ENCODE measurements at regions not wholly inside any gene's neighbourhood (a gene's known extent, or its start where the extent isn't known, plus 50 kb on each side); places are given as distances from the start of the nearest gene placed in this dataset.

- CTCF ChIA-PET, result no interaction called here
- POLR2A ChIA-PET, result no interaction called here
These were observed 212.3 kb downstream of the PTPRU start for GRCh38 chr1:29448456-29449235.

GRCh38 chr1:29447368-29447767 is 211.0 kb downstream of the PTPRU start:
- DNase-seq, result no peak
- Mint-ChIP-seq H3K27me3 (peaks cover 8% of the 10 kb centered on the region), H3K27ac (no peak overlapping the region), H3K4me1 (no peaks in the 10 kb centered on the region), H3K36me3 (ENCODE audit: low read depth) (no peaks in the 10 kb centered on the region), H3K9me3 (no peaks in the 10 kb centered on the region), H3K4me3 (no peak overlapping the region)
- ChIA-PET CTCF (no interaction called here), POLR2A (no interaction called here)

More at GRCh38 chr1:29448456-29449235, 212.3 kb downstream of the PTPRU start:
- DNase-seq, result no peak
- no peaks in the 10 kb centered on the region for H3K9me3 Mint-ChIP-seq
- H3K27me3 Mint-ChIP-seq, result peaks cover 3% of the 10 kb centered on the region
- H3K4me1 Mint-ChIP-seq, result no peaks in the 10 kb centered on the region
- H3K36me3 Mint-ChIP-seq (ENCODE audit: low read depth), result no peaks in the 10 kb centered on the region
- no peak overlapping the region for H3K4me3 Mint-ChIP-seq
- H3K27ac Mint-ChIP-seq, result no peak overlapping the region

GRCh38 chr1:29444782-29445729 is 208.7 kb downstream of the PTPRU start:
- H3K36me3 Mint-ChIP-seq (ENCODE audit: low read depth), result no peaks in the 10 kb centered on the region

GRCh38 chr1:29444081-29444715 is 207.9 kb downstream of the PTPRU start:
- Mint-ChIP-seq H3K27ac (no peak overlapping the region), H3K36me3 (ENCODE audit: low read depth) (no peaks in the 10 kb centered on the region), H3K9me3 (no peaks in the 10 kb centered on the region), H3K27me3 (peaks cover 25% of the 10 kb centered on the region), H3K4me3 (no peak overlapping the region), H3K4me1 (no peaks in the 10 kb centered on the region)
- CTCF ChIA-PET, result no interaction called here
- POLR2A ChIA-PET, result no interaction called here
- no peak for DNase-seq

More at GRCh38 chr1:29444782-29445729, 208.7 kb downstream of the PTPRU start:
- no peak for DNase-seq
- H3K4me1 Mint-ChIP-seq, result no peaks in the 10 kb centered on the region
- peaks cover 20% of the 10 kb centered on the region for H3K27me3 Mint-ChIP-seq
- CTCF ChIA-PET, result no interaction called here
- H3K4me3 Mint-ChIP-seq, result no peak overlapping the region
- POLR2A ChIA-PET, result no interaction called here
- no peaks in the 10 kb centered on the region for H3K9me3 Mint-ChIP-seq
- H3K27ac Mint-ChIP-seq, result no peak overlapping the region

- Mint-ChIP-seq H3K9me3 (no peaks in the 10 kb centered on the region), H3K36me3 (ENCODE audit: low read depth) (no peaks in the 10 kb centered on the region), H3K27me3 (peaks cover 32% of the 10 kb centered on the region), H3K4me3 (no peak overlapping the region), H3K27ac (no peak overlapping the region), H3K4me1 (no peaks in the 10 kb centered on the region)
- ChIA-PET POLR2A (no interaction called here), CTCF (no interaction called here)
- DNase-seq, result no peak
These were observed 205.8 kb downstream of the PTPRU start for GRCh38 chr1:29441916-29442668.

GRCh38 chr1:29439615-29440014 is 203.3 kb downstream of the PTPRU start:
- POLR2A ChIA-PET, result no interaction called here
- Mint-ChIP-seq H3K4me1 (no peaks in the 10 kb centered on the region), H3K9me3 (no peaks in the 10 kb centered on the region), H3K27ac (no peak overlapping the region), H3K4me3 (no peak overlapping the region), H3K27me3 (peaks cover 32% of the 10 kb centered on the region), H3K36me3 (ENCODE audit: low read depth) (no peaks in the 10 kb centered on the region)
- DNase-seq, result no peak
- CTCF ChIA-PET, result no interaction called here

- ChIA-PET CTCF (no interaction called here), POLR2A (no interaction called here)
- Mint-ChIP-seq H3K27ac (no peak overlapping the region), H3K9me3 (no peaks in the 10 kb centered on the region), H3K4me1 (no peaks in the 10 kb centered on the region), H3K36me3 (ENCODE audit: low read depth) (no peaks in the 10 kb centered on the region), H3K27me3 (peaks cover 32% of the 10 kb centered on the region), H3K4me3 (no peak overlapping the region)
- DNase-seq, result no peak
These were observed 202.7 kb downstream of the PTPRU start for GRCh38 chr1:29438991-29439390.

GRCh38 chr1:29437946-29438345 is 201.6 kb downstream of the PTPRU start:
- H3K36me3 Mint-ChIP-seq (ENCODE audit: low read depth), result no peaks in the 10 kb centered on the region
- ChIA-PET CTCF (no interaction called here), POLR2A (no interaction called here)
- H3K4me3 Mint-ChIP-seq, result no peak overlapping the region
- no peaks in the 10 kb centered on the region for H3K4me1 Mint-ChIP-seq
- no peaks in the 10 kb centered on the region for H3K9me3 Mint-ChIP-seq
- no peak overlapping the region for H3K27ac Mint-ChIP-seq
- no peak for DNase-seq
- peaks cover 27% of the 10 kb centered on the region for H3K27me3 Mint-ChIP-seq

- H3K9me3 Mint-ChIP-seq, result peaks cover 2% of the 10 kb centered on the region
- DNase-seq, result no peak
- no peak overlapping the region for H3K27ac Mint-ChIP-seq
- no peaks in the 10 kb centered on the region for H3K36me3 Mint-ChIP-seq (ENCODE audit: low read depth)
- no peak overlapping the region for H3K4me3 Mint-ChIP-seq
- peaks cover 20% of the 10 kb centered on the region for H3K27me3 Mint-ChIP-seq
- ChIA-PET POLR2A (no interaction called here), CTCF (no interaction called here)
- H3K4me1 Mint-ChIP-seq, result no peaks in the 10 kb centered on the region
These were observed 200.0 kb downstream of the PTPRU start for GRCh38 chr1:29436181-29436785.

GRCh38 chr1:29433830-29434229 is 197.5 kb downstream of the PTPRU start:
- DNase-seq, result no peak
- Mint-ChIP-seq H3K27me3 (peaks cover 6% of the 10 kb centered on the region), H3K36me3 (ENCODE audit: low read depth) (no peaks in the 10 kb centered on the region), H3K4me1 (no peaks in the 10 kb centered on the region), H3K27ac (no peak overlapping the region), H3K9me3 (peaks cover 2% of the 10 kb centered on the region), H3K4me3 (no peak overlapping the region)
- CTCF ChIA-PET, result interaction anchor here (0.6 kb wide), 1 partner anchor 15 kb away, joined by 3 read pairs; no protein-coding TSS in a partner anchor
- POLR2A ChIA-PET, result no interaction called here

GRCh38 chr1:29431138-29431537 is 194.8 kb downstream of the PTPRU start:
- ChIA-PET POLR2A (no interaction called here), CTCF (no interaction called here)
- DNase-seq, result no peak
- Mint-ChIP-seq H3K36me3 (ENCODE audit: low read depth) (no peaks in the 10 kb centered on the region), H3K27ac (no peak overlapping the region), H3K4me3 (no peak overlapping the region), H3K27me3 (peaks cover 2% of the 10 kb centered on the region), H3K4me1 (no peaks in the 10 kb centered on the region), H3K9me3 (peaks cover 2% of the 10 kb centered on the region)

- H3K4me3 Mint-ChIP-seq, result no peak overlapping the region
- CTCF ChIA-PET, result interaction anchor here (1.0 kb wide), 1 partner anchor 89 kb away, joined by 4 read pairs; no protein-coding TSS in a partner anchor
- no peak for DNase-seq
- no peaks in the 10 kb centered on the region for H3K36me3 Mint-ChIP-seq (ENCODE audit: low read depth)
- POLR2A ChIA-PET, result no interaction called here
- peaks cover 2% of the 10 kb centered on the region for H3K27me3 Mint-ChIP-seq
- no peaks in the 10 kb centered on the region for H3K4me1 Mint-ChIP-seq
- peaks cover 2% of the 10 kb centered on the region for H3K9me3 Mint-ChIP-seq
- no peak overlapping the region for H3K27ac Mint-ChIP-seq
These were observed 193.3 kb downstream of the PTPRU start for GRCh38 chr1:29429656-29430055.
